ENCODE measurements at regions not wholly inside any gene's neighbourhood (a gene's known extent, or its start where the extent isn't known, plus 50 kb on each side); places are given as distances from the start of the nearest gene placed in this dataset.

GRCh38 chr6:90729057-90729456, 142.2 kb upstream of the MAP3K7 start:
- Histone ChIP-seq H3K27ac (no peak overlapping the region), H3K9me3 (no peaks in the 10 kb centered on the region), H3K4me2 (no peak overlapping the region), H3K4me1 (no peaks in the 10 kb centered on the region), H3K4me3 (no peak overlapping the region)
- no peak for ATAC-seq
- POLR2A ChIA-PET, result no interaction called here
- CTCF ChIA-PET, result no interaction called here
- TF ChIP-seq EHF (CRISPR knock-in tag; IDR thresholded peaks at IDR 0.05) (no peak), HEYL (CRISPR knock-in tag; IDR thresholded peaks at IDR 0.05) (no peak), RNF2 (IDR thresholded peaks at IDR 0.05; ENCODE audit: borderline replicate concordance, low read depth) (no peak), MAFK (IDR thresholded peaks at IDR 0.05; ENCODE audit: partially characterized antibody) (no peak), HOXB5 (CRISPR knock-in tag; IDR thresholded peaks at IDR 0.05) (no peak), POLR2A (IDR thresholded peaks at IDR 0.05; ENCODE audit: low read length) (no peak), HOXA7 (CRISPR knock-in tag; IDR thresholded peaks at IDR 0.05) (no peak)
- TF ChIP-seq, protein P1, sequence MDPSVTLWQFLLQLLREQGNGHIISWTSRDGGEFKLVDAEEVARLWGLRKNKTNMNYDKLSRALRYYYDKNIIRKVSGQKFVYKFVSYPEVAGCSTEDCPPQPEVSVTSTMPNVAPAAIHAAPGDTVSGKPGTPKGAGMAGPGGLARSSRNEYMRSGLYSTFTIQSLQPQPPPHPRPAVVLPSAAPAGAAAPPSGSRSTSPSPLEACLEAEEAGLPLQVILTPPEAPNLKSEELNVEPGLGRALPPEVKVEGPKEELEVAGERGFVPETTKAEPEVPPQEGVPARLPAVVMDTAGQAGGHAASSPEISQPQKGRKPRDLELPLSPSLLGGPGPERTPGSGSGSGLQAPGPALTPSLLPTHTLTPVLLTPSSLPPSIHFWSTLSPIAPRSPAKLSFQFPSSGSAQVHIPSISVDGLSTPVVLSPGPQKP (IDR thresholded peaks at IDR 0.05; ENCODE audit: low read depth, low read length), result no peak
- DNase-seq (ENCODE audit: low read depth in 1 of 2, low spot score in 1 of 2), result no peak
- WGBS (ENCODE audit: missing lambda C conversion rate), result 16% methylated on average over 2 of the region's 2 CpGs
- FAIRE-seq, result no peak

GRCh38 chr6:90722648-90723047, 135.8 kb upstream of the MAP3K7 start:
- H3K4me2 ChIP-seq, result no peak overlapping the region
- no peak overlapping the region for H3K4me3 ChIP-seq
- TF ChIP-seq, protein P2, sequence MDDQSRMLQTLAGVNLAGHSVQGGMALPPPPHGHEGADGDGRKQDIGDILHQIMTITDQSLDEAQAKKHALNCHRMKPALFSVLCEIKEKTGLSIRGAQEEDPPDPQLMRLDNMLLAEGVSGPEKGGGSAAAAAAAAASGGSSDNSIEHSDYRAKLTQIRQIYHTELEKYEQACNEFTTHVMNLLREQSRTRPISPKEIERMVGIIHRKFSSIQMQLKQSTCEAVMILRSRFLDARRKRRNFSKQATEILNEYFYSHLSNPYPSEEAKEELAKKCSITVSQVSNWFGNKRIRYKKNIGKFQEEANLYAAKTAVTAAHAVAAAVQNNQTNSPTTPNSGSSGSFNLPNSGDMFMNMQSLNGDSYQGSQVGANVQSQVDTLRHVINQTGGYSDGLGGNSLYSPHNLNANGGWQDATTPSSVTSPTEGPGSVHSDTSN (IDR thresholded peaks at IDR 0.05), result no peak
- TF ChIP-seq CHD4 (IDR thresholded peaks at IDR 0.05; ENCODE audit: borderline replicate concordance) (no peak), HOXB5 (CRISPR knock-in tag; IDR thresholded peaks at IDR 0.05) (no peak), RARB (CRISPR knock-in tag; IDR thresholded peaks at IDR 0.05) (no peak), JUNB (IDR thresholded peaks at IDR 0.05) (no peak)
- ChIA-PET CTCF (no interaction called here), POLR2A (no interaction called here)
- ATAC-seq (no peak), FAIRE-seq (no peak), DNase-seq (ENCODE audit: low read depth in 1 of 2, low spot score in 1 of 2) (no peak)
- H3K4me1 ChIP-seq, result no peaks in the 10 kb centered on the region
- no peaks in the 10 kb centered on the region for H3K9me3 ChIP-seq
- no peak overlapping the region for H3K27ac ChIP-seq
- WGBS (ENCODE audit: missing lambda C conversion rate), result 4% methylated on average over 2 of the region's 2 CpGs

GRCh38 chr6:90720404-90720803, 133.5 kb upstream of the MAP3K7 start:
- FAIRE-seq, result no peak
- Histone ChIP-seq H3K4me2 (no peak overlapping the region), H3K27ac (no peak overlapping the region), H3K4me3 (no peak overlapping the region), H3K4me1 (no peaks in the 10 kb centered on the region), H3K9me3 (no peaks in the 10 kb centered on the region)
- ChIA-PET CTCF (no interaction called here), POLR2A (no interaction called here)
- no peak for ATAC-seq
- 0% methylated on average over 1 of the region's 1 CpG for WGBS (ENCODE audit: missing lambda C conversion rate)
- TF ChIP-seq TFCP2L1 (CRISPR knock-in tag; IDR thresholded peaks at IDR 0.05) (no peak), HOXB13 (CRISPR knock-in tag; IDR thresholded peaks at IDR 0.05; ENCODE audit: low read depth) (no peak)
- TF ChIP-seq, protein P3, sequence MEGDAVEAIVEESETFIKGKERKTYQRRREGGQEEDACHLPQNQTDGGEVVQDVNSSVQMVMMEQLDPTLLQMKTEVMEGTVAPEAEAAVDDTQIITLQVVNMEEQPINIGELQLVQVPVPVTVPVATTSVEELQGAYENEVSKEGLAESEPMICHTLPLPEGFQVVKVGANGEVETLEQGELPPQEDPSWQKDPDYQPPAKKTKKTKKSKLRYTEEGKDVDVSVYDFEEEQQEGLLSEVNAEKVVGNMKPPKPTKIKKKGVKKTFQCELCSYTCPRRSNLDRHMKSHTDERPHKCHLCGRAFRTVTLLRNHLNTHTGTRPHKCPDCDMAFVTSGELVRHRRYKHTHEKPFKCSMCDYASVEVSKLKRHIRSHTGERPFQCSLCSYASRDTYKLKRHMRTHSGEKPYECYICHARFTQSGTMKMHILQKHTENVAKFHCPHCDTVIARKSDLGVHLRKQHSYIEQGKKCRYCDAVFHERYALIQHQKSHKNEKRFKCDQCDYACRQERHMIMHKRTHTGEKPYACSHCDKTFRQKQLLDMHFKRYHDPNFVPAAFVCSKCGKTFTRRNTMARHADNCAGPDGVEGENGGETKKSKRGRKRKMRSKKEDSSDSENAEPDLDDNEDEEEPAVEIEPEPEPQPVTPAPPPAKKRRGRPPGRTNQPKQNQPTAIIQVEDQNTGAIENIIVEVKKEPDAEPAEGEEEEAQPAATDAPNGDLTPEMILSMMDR (IDR thresholded peaks at IDR 0.05), result no peak
- TF ChIP-seq, protein P4, sequence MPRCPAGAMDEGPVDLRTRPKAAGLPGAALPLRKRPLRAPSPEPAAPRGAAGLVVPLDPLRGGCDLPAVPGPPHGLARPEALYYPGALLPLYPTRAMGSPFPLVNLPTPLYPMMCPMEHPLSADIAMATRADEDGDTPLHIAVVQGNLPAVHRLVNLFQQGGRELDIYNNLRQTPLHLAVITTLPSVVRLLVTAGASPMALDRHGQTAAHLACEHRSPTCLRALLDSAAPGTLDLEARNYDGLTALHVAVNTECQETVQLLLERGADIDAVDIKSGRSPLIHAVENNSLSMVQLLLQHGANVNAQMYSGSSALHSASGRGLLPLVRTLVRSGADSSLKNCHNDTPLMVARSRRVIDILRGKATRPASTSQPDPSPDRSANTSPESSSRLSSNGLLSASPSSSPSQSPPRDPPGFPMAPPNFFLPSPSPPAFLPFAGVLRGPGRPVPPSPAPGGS (IDR thresholded peaks at IDR 0.05), result no peak
- TF ChIP-seq, protein P5, sequence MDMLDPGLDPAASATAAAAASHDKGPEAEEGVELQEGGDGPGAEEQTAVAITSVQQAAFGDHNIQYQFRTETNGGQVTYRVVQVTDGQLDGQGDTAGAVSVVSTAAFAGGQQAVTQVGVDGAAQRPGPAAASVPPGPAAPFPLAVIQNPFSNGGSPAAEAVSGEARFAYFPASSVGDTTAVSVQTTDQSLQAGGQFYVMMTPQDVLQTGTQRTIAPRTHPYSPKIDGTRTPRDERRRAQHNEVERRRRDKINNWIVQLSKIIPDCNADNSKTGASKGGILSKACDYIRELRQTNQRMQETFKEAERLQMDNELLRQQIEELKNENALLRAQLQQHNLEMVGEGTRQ (IDR thresholded peaks at IDR 0.05), result no peak
- no peak for DNase-seq (ENCODE audit: low read depth in 1 of 2, low spot score in 1 of 2)
